Lung microvascular endothelial cell (primary cell): ENCODE measurements at regions not wholly inside any gene's neighbourhood (a gene's known extent, or its start where the extent isn't known, plus 50 kb on each side); places are given as distances from the start of the nearest gene placed in this dataset.
"Not testable (repeated sequence)": the region's sequence is repeated elsewhere in the genome, so short reads cannot be mapped to it uniquely, and the experiment has no call there.

Experiments
- DNase-seq, 2 donors: peaks; one replicate each; pipeline versions ENCODE4 v3.0.0 to v3.0.0-alpha.2; 2010; ENCODE audit warnings: low read depth in 2 of 2

DNA sequence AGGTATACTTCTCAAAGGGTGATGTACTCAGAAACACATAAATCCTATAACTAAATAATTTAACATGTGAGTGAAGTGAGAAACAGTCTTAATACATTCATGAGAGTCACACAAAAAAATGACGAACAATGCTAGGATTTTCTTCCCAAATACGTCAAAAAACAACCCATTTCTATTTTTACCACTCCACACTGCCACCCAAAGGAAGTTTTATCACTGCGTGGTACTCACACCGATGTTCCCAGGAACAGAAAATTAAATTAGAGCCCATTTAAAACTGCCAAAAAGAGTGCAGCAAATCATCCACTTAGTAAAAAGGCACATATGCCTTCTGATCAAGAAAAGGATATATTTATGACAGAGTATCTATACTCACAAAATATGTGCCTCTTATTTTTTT lies 710.9 kb upstream of the FAT3 start:
- DNase-seq, result no peak

GRCh38 chr11:91497847-91498246 lies 726.8 kb upstream of the FAT3 start:
- DNase-seq, result no peak

DNA sequence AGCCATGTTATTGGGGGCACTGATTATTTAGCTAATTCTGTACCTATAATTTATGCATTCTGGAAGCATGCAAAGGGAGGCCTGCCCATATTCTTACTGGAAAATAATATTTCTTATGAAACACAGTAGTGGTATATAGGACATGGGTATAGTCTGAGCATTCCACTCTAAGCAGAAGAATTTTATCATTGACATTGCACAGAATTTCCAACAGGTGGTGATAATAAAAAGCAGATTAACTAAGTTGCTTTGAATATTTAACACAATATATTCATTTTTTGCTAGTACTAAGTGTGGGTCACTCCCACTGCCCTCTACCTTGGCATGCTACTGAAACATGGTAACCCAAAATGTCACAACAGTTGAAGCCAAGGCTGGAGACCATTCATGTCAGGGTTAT lies 728.8 kb upstream of the FAT3 start:
- no peak for DNase-seq

- no peak for DNase-seq
Observed at GRCh38 chr11:91489989-91490388, 734.6 kb upstream of the FAT3 start.

- DNase-seq, result not testable (repeated sequence)
Observed at GRCh38 chr11:91483956-91484355, 740.7 kb upstream of the FAT3 start.

DNA sequence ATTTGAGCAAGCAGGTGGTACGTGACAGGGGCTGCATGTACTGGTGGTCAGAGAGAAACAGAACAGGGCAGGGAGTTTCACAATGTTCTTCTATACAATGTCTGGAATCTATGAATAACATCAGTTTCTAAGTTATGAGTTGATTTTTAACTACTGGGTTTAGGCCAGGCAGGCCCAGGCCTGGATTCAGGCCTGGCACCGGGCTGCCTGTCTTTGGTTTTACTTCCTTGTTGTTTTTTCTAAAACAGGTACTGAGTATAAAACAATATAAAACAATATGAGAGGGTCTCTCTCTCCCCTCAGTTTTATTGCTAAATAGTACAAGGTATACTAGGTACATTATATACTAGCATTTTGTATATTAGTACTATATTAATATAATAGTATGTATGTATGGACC lies 742.7 kb upstream of the FAT3 start:
- DNase-seq, result not testable (repeated sequence)

DNA sequence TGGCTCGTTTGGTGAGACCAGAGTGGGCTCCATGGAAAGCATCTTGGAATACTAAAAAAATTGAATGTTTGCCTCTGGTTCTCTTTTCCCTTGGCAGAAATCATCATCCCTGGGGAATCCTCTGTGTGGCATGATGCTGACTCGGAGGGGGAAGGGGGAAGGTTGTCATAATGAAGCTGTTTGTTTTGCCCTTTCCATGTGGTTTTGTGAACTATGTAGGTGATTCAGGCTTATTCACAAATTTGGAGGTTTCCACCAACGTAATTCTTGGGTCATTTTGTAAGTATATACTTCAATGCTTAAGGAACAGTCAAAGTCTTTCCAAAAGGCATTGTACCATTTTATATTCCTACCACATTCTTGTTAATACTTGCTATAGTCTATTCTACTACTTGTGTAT lies 754.0 kb upstream of the FAT3 start:
- no peak for DNase-seq

DNA sequence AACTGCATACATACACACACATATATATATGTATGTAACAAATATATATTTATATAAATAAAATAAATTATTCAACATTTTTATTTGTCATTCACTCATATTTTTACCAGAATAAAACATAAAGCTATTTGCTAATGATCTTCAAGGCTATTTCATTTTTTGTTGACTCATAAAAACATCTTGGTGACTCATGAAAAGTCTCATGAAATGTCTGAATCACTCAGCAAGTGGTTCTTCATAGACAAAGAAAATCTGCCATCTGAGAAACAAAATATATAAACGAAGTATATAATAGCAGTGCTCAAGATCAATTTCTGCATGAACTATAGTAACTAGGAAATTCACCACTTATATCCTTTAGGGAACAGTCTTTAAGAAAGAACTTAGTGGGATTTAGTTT lies 764.8 kb upstream of the FAT3 start:
- DNase-seq, result no peak

- DNase-seq, result no peak
Observed at GRCh38 chr11:91446267-91446666, 778.4 kb upstream of the FAT3 start.

DNA sequence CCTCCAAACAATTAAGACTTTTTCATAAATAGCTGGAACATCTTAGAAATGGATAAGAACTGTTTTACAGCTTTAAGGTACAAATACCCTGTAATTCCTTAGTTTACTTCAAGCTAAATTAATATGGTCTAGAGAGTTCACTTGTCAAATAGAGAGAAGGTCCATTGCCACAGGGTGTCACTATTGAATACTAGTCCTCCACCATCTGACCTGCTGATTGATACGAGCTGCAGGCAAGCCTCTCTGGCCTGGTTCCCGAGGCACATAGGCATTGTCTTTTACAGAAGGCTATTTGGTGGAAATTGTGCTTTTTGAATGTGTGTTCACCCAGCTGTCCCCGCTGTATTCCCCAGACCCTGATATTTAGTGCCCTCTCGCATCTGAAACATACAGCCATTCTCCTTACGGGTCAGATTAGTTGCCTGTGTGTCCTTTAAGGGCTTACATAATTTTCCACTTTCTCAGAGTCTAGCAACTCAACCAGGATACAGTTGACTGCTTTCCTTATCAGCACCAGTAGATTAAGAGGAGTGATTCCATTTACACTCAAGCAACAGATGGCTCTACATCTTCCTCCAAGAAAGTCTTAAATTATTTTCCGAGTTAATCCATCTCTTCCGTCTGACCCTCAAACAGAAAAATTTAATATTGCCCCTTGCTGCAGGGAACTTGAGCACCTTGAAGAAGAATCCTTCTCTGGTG lies 788.8 kb upstream of the FAT3 start:
- no peak for DNase-seq

GRCh38 chr11:91433284-91434010 lies 791.2 kb upstream of the FAT3 start:
- DNase-seq, result no peak

GRCh38 chr11:91421641-91422040 lies 803.0 kb upstream of the FAT3 start:
- no peak for DNase-seq

DNA sequence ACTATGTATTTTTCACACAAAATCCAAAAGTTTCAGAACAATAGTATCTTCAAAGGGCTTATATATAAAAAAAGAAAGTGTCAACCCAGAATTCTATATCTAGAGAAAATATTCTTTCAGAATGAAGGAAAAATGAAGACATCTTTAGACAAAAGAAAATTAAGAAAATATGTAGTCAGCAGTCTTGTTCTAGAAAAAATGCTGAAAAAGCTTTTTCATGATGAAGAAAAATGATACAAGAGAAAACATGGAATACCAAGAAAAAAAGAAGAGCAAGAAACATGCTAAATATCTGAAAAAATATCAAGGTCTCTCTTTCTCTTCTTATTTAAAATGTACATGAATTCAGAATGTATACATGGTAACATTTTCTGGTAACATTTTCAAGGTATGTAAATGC lies 816.8 kb upstream of the FAT3 start:
- no peak for DNase-seq

GRCh38 chr11:91406009-91406408 lies 818.6 kb upstream of the FAT3 start:
- DNase-seq, result no peak

DNA sequence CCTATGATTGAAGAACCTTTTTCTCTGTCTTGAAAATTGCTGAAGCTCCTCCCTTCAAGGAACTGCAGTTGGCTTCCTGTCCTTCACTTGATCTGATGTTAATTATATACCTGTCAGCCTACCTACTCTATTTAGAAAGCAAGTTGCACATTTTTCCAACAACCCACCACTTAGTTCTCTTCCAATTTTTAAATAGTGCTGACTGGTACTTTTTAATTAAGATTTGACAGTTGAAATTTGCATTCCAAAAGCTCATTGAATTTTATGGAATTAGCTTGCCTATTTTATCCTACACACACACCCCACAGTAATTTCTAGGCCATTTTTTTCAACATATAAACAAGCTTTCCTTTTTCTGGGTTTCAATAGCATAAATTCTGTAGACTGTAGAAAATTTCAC lies 820.3 kb upstream of the FAT3 start:
- DNase-seq, result no peak

DNA sequence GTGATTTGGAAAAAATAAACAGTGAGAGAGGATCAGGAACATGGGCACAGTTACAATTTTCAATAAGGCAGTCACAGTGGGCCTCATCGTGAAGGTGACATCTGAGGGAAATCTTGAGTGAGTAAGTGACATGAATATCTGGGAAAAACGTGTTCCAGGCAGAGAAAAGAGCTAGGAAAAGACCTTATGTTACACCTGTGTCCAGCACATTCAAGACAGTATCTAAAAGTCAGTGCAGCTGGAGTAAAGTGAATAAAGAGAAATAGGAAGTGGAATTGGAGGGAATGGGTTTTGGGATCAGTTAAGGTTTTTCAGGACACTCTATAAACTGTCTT lies 827.5 kb upstream of the FAT3 start:
- DNase-seq, result no peak

DNA sequence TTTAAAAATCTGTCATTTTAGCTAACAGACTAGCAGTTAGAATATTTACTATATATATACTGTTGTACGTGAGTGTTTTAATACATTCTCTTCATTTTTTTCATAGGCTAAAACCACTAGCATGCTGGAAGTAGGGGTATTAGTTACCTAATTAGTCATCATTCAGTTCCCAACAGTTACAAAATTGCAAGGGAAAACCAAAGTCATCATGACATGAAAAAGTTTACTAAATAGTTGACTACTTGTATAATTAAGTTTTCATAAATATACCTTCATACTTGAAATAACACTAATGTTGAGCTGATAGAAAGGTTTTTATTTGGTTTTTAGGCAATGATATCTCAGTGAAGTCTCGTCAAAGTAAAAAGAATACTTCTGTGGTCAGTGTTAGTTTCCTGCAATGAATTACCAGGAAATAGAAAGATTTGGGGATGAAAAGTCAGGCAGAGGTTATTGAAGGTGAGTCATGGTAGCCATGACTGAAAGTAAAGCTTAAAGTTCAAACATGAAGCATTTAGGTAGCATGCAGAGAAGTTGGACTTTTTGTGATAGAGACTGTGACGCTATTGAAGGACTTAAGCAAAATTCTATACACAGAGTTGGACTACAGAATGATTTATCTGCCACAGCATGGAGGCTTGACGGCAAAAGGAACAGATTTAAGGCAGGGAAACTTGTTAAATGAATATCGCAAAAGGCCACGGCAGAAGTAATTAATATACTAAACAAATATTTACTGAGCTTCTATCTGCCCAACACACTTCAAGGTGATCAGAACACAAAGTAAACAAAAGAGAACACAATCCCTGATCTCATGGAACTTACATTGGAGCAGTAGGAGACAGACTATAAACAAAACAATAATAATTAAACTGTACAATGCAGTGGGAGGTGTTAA lies 828.1 kb upstream of the FAT3 start:
- DNase-seq, result no peak

GRCh38 chr11:91394727-91395414 lies 829.7 kb upstream of the FAT3 start:
- DNase-seq, result no peak

DNA sequence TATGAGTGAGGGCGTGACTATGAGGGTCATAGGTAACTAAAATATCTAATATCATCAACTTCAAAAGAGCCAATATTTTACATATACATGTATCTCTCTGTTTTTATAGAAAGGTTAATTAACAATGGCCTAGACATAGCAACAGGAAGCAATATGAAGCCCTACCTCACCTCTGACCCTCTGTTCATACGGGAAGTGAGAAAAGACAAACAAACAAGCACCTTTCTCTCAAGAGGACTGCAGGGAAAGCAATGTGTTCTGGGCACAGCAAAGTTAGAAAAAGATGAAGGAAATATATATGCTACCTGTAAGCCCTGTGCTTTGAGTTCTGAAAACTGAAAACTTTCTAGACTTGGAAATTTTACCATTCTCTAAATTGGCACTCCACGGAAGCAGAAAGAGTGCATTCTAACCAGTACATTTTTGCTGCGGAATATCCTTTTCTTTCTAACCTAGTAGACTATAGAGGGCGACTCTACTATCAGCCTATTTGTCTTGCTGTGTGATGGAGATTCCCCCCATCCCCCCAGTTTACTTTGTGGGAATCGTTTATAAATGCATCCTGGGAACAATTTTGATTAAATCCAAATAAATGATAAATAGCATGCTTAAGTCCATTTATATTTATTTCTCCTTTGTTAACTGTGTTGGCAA lies 830.4 kb upstream of the FAT3 start:
- DNase-seq, result no peak

DNA sequence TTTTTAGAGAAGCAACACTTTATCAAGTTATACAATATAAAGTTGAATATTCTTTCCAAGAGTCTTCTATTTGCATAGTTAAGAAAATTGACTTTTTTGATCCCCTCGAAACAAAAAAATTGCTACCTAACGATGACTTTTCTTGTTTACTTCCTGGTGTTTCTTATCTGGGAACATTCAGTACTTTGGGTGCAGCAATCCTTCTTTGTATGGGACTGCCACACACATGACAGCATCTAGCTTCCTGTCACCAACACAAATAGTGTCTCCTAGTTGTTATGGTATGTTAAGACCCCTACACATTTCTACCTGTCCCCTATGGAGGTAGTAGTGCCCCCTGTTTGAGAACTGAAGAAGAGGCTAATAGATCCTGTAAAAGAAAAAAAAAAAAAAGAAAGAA lies 841.7 kb upstream of the FAT3 start:
- DNase-seq, result no peak

GRCh38 chr11:91374794-91375193 lies 849.8 kb upstream of the FAT3 start:
- DNase-seq, result no peak
